Liver (tissue), 8 donors: ENCODE measurements at regions not wholly inside any gene's neighbourhood (a gene's known extent, or its start where the extent isn't known, plus 50 kb on each side); places are given as distances from the start of the nearest gene placed in this dataset.

Experiments
- DNase-seq: peaks from one replicate; pipeline ENCODE4 v3.0.0-alpha.2; 2017; ENCODE audit warnings: low spot score
- H3K27ac ChIP-seq, 2 donors: one replicate each; pipeline ENCODE4 v1.7.0; 2013; ENCODE audit warnings: inconsistent platforms in 2 of 2, low read length in 2 of 2, control low read depth in 1 of 2, low read depth in 1 of 2, mild to moderate bottlenecking in 1 of 2
- H3K27me3 ChIP-seq, 4 donors: one replicate each; pipeline versions ENCODE4 v1.6.1 to v1.7.0; 2013; ENCODE audit warnings: low read length in 3 of 4, inconsistent platforms in 1 of 4, mild to moderate bottlenecking in 1 of 4, moderate library complexity in 1 of 4; ENCODE audit not compliant: control insufficient read depth in 4 of 4, insufficient read depth in 4 of 4
- H3K36me3 ChIP-seq, 4 donors: one replicate each; pipeline versions ENCODE4 v1.6.1 to v1.7.0; 2013; ENCODE audit warnings: low read length in 3 of 4, mild to moderate bottlenecking in 3 of 4, low read depth in 1 of 4, moderate library complexity in 1 of 4; ENCODE audit not compliant: control insufficient read depth in 4 of 4, insufficient read depth in 3 of 4
- H3K4me1 ChIP-seq, 4 donors: one replicate each; pipeline versions ENCODE4 v1.6.1 to v1.7.0; 2013; ENCODE audit warnings: low read length in 3 of 4, mild to moderate bottlenecking in 3 of 4, moderate library complexity in 1 of 4; ENCODE audit not compliant: control insufficient read depth in 4 of 4, insufficient read depth in 4 of 4
- H3K4me3 ChIP-seq, 3 donors: one replicate each; pipeline versions ENCODE4 v1.6.1 to v1.7.0; 2013; ENCODE audit warnings: low read length in 3 of 3, control low read depth in 1 of 3, low read depth in 1 of 3, mild to moderate bottlenecking in 1 of 3
- H3K9ac ChIP-seq, 2 donors: one replicate each; pipeline ENCODE4 v1.7.0; 2013; ENCODE audit warnings: low read length in 2 of 2, mild to moderate bottlenecking in 2 of 2, moderate library complexity in 2 of 2, control low read depth in 1 of 2, low read depth in 1 of 2
- H3K9me3 ChIP-seq, 4 donors: one replicate each; pipeline versions ENCODE4 v1.6.1 to v1.7.0; 2013; ENCODE audit warnings: low read length in 3 of 4; ENCODE audit not compliant: control insufficient read depth in 4 of 4
- CTCF ChIP-seq: fragments of 150-350 bp; IDR thresholded peaks from 2 replicates; pipeline ENCODE4 v1.5.1; 2017; ENCODE audit warnings: improper control_type of control experiment, low read depth, low read length; ENCODE audit not compliant: missing input control
- EGR1 ChIP-seq, 2 donors: IDR thresholded peaks; 2 replicates each; pipeline ENCODE4 v1.6.1; 2016 to 2018; ENCODE audit warnings: antibody characterized with exemption in 2 of 2, low read depth in 2 of 2
- FOXA1 ChIP-seq: IDR thresholded peaks from 2 replicates; pipeline ENCODE4 v1.6.1; 2016; ENCODE audit warnings: antibody characterized with exemption
- GABPA ChIP-seq, 2 donors: IDR thresholded peaks in 1 of 2; conservative IDR thresholded peaks in 1 of 2; 2 replicates each; pipeline ENCODE4 v1.6.1; 2016; ENCODE audit warnings: antibody characterized with exemption in 2 of 2, mild to moderate bottlenecking in 1 of 2, moderate library complexity in 1 of 2
- HNF4A ChIP-seq, 2 donors: conservative IDR thresholded peaks; 2 replicates each; pipeline ENCODE4 v1.6.1; 2016; ENCODE audit warnings: antibody characterized with exemption in 2 of 2, mild to moderate bottlenecking in 2 of 2
- HNF4G ChIP-seq: IDR thresholded peaks from 2 replicates; pipeline ENCODE4 v1.6.1; 2016; ENCODE audit warnings: antibody characterized with exemption
- JUND ChIP-seq, 2 donors: IDR thresholded peaks; 2 replicates each; pipeline ENCODE4 v1.6.1; 2016; ENCODE audit warnings: antibody characterized with exemption in 2 of 2
- NR2F2 ChIP-seq: IDR thresholded peaks from 2 replicates; pipeline ENCODE4 v1.6.1; 2016; ENCODE audit warnings: antibody characterized with exemption
- RAD21 ChIP-seq, 2 donors: IDR thresholded peaks; 2 replicates each; pipeline ENCODE4 v1.6.1; 2016; ENCODE audit warnings: antibody characterized with exemption in 2 of 2, mild to moderate bottlenecking in 2 of 2
- RXRA ChIP-seq, 2 donors: IDR thresholded peaks; 2 replicates each; pipeline ENCODE4 v1.6.1; 2017 to 2018; ENCODE audit warnings: antibody characterized with exemption in 2 of 2, mild to moderate bottlenecking in 1 of 2
- SP1 ChIP-seq: IDR thresholded peaks from 2 replicates; pipeline ENCODE4 v1.6.1; 2018; ENCODE audit warnings: antibody characterized with exemption, mild to moderate bottlenecking
- TAF1 ChIP-seq: conservative IDR thresholded peaks from 2 replicates; pipeline ENCODE4 v1.6.1; 2016; ENCODE audit warnings: antibody characterized with exemption, mild to moderate bottlenecking
- YY1 ChIP-seq: IDR thresholded peaks from 2 replicates; pipeline ENCODE4 v1.6.1; 2016; ENCODE audit warnings: antibody characterized with exemption, mild to moderate bottlenecking
- ZBTB33 ChIP-seq: IDR thresholded peaks from 2 replicates; pipeline ENCODE4 v1.6.1; 2016; ENCODE audit warnings: antibody characterized with exemption
- WGBS: extraction: QIAGEN DNeasy Blood & Tissue Kit; methylation state at CpG from one replicate; pipeline ENCODE4 v1.1.7; 2013; 5-methylcytosine and 5-hydroxymethylcytosine counted together
- TF ChIP-seq, protein P1 (sequence below): IDR thresholded peaks from 2 replicates; pipeline ENCODE4 v1.6.1; 2016; ENCODE audit warnings: antibody characterized with exemption, mild to moderate bottlenecking
- TF ChIP-seq, protein P2 (sequence below): IDR thresholded peaks from 2 replicates; pipeline ENCODE4 v1.6.1; 2016; ENCODE audit warnings: antibody characterized with exemption
- donor health status: healthy.
- donor health status: healthy.
- donor health status: healthy.
- donor health status: healthy.
- donor health status: healthy.

DNA sequence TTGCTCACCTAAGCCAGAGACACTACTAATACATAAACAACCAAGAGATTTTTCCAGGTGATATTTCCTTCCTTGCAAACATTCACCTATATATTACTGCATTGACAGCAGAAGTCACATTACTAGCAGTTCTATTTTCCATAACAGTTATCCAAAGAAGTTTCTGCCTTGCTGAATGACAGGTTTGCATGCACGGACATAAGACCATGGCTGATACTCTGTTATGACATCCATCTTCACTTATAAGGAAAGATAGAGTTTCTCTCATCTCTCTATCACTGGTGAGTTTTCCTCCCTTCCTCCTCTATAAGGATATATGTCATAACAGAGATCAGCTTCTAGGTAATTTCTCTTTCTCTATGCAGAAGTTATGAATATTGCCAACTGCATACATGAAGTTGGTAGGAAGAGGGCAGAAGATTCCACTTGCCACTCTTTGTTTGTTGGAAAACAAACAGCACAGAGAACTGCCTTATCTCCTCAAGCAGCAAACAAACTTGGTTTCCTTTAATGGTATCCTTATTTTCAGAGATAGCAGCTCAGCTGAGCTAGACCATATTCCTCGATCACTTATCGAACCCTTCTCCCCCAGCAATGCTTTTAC, 557.0 kb downstream of the VRK1 start:
- Histone ChIP-seq H3K4me3 (no peak overlapping the region), H3K36me3 (no peaks in the 10 kb centered on the region)
- WGBS = 45% methylated on average over 3 of the region's 3 CpGs

DNA sequence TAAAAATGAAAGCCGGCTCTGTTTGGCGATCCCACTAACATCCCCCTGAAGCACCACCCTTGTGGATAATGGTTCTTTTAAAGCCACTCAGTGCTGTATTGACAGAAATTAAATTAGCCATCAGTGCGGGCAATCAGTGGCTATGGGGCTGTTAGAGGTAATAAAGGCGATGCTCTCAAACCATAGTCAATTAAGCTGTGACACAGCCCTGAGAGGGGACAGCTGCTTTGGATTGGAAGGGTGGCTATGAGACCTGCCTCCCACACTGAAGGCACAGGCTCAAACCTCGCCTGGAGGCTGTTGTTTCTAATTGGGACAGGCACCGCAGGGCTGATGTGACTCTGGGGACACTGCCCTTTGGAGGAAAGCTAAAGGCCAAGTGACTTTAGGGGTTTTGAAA, 562.2 kb downstream of the VRK1 start:
- DNase-seq = no peak
- TF ChIP-seq RXRA (IDR thresholded peaks at IDR 0.05) (no peak), NR2F2 (no peak), ZBTB33 (no peak), RAD21 (IDR thresholded peaks at IDR 0.05) (no peak), TAF1 (no peak), FOXA1 (no peak), HNF4G (no peak), JUND (IDR thresholded peaks at IDR 0.05) (no peak), EGR1 (IDR thresholded peaks at IDR 0.05; ENCODE audit: low read depth in 2 of 2) (no peak), SP1 (no peak)
- TF ChIP-seq, protein P1, sequence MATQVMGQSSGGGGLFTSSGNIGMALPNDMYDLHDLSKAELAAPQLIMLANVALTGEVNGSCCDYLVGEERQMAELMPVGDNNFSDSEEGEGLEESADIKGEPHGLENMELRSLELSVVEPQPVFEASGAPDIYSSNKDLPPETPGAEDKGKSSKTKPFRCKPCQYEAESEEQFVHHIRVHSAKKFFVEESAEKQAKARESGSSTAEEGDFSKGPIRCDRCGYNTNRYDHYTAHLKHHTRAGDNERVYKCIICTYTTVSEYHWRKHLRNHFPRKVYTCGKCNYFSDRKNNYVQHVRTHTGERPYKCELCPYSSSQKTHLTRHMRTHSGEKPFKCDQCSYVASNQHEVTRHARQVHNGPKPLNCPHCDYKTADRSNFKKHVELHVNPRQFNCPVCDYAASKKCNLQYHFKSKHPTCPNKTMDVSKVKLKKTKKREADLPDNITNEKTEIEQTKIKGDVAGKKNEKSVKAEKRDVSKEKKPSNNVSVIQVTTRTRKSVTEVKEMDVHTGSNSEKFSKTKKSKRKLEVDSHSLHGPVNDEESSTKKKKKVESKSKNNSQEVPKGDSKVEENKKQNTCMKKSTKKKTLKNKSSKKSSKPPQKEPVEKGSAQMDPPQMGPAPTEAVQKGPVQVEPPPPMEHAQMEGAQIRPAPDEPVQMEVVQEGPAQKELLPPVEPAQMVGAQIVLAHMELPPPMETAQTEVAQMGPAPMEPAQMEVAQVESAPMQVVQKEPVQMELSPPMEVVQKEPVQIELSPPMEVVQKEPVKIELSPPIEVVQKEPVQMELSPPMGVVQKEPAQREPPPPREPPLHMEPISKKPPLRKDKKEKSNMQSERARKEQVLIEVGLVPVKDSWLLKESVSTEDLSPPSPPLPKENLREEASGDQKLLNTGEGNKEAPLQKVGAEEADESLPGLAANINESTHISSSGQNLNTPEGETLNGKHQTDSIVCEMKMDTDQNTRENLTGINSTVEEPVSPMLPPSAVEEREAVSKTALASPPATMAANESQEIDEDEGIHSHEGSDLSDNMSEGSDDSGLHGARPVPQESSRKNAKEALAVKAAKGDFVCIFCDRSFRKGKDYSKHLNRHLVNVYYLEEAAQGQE = no peak

More for the DNA sequence above, 557.0 kb downstream of the VRK1 start:
- no peaks in the 10 kb centered on the region for H3K27me3 ChIP-seq
- no peak for DNase-seq
- no peak overlapping the region for H3K9ac ChIP-seq
- no peaks in the 10 kb centered on the region for H3K9me3 ChIP-seq
- no peak overlapping the region for H3K27ac ChIP-seq
- peaks cover 0 to 14% (median 9%) of the 10 kb centered on the region in 4 donors for H3K4me1 ChIP-seq
- TF ChIP-seq YY1 (no peak), HNF4A (conservative IDR thresholded peaks at IDR 0.05) (no peak), RAD21 (IDR thresholded peaks at IDR 0.05) (no peak), CTCF (no peak), SP1 (no peak), JUND (IDR thresholded peaks at IDR 0.05) (no peak), FOXA1 (no peak), NR2F2 (no peak), EGR1 (IDR thresholded peaks at IDR 0.05; ENCODE audit: low read depth in 2 of 2) (no peak), GABPA (IDR thresholded peaks at IDR 0.05 in 1 of 2, conservative IDR thresholded peaks at IDR 0.05 in 1 of 2) (no peak), HNF4G (no peak)
- TF ChIP-seq, protein P2, sequence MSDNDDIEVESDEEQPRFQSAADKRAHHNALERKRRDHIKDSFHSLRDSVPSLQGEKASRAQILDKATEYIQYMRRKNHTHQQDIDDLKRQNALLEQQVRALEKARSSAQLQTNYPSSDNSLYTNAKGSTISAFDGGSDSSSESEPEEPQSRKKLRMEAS = no peak
- TF ChIP-seq, protein P1 = no peak

More for the DNA sequence above, 562.2 kb downstream of the VRK1 start:
- no peak overlapping the region for H3K27ac ChIP-seq
- H3K4me1 ChIP-seq = no peaks in the 10 kb centered on the region
- no peak overlapping the region for H3K9ac ChIP-seq
- H3K27me3 ChIP-seq = no peaks in the 10 kb centered on the region
- H3K36me3 ChIP-seq = no peaks in the 10 kb centered on the region
- H3K9me3 ChIP-seq = no peaks in the 10 kb centered on the region
- no peak overlapping the region for H3K4me3 ChIP-seq
- WGBS = 82% methylated on average over 6 of the region's 6 CpGs
